HG03103 (cell line): ENCODE measurements at regions not wholly inside any gene's neighbourhood (a gene's known extent, or its start where the extent isn't known, plus 50 kb on each side); places are given as distances from the start of the nearest gene placed in this dataset.

Experiments
- ATAC-seq: cut with Tn5 transposase; IDR thresholded peaks from one replicate; pipeline ENCODE4 v1.9.1; 2021; ENCODE audit warnings: low read depth; ENCODE audit not compliant: unreplicated experiment

DNA sequence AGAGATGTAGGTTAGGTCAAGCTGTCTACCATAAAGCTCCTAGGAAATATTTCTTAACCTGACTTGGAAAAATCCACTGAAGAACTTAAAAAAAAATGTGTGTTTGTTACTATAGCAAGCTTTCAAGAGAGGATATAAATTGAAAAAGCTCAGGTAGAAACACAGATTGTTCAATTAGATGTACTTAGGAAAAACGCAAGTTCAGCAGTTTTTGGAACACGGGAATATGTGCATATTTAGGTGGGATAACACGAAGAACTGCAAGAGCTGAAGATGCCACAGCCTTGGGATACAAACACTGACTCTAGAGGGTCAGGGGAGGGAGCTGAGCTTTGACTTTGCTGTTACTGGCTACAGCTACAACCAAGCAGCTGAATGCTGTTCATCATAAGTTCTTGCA is 77.8 kb upstream of the FSHB start:
- no peak for ATAC-seq

GRCh38 chr11:30155428-30155827 is 75.4 kb upstream of the FSHB start:
- ATAC-seq, result no peak

DNA sequence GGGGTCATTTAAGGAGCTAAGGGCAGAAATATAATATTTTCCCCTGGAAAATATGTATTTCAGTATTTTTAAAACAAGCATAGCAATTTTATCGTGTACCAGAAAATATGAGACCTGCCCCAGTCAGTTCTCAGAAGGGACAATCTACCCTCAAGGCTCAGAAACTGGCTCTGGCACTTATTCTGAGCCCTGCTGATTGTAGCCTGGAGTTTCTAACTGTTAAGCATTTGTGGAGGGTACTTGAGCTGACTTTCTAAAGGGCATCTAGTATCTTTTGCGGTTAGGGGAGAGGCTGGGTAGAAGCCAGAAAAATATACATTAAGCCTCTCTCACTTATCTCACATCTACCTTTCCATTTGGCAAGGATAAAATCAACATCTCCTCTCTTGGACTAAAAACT is 71.3 kb upstream of the FSHB start:
- ATAC-seq, result no peak

- ATAC-seq, result no peak
Observed at GRCh38 chr11:30165652-30166051, 65.2 kb upstream of the FSHB start.

- no peak for ATAC-seq
Observed at GRCh38 chr11:30171661-30172060, 59.2 kb upstream of the FSHB start.

GRCh38 chr11:30172158-30172557 is 58.7 kb upstream of the FSHB start:
- no peak for ATAC-seq

- no peak for ATAC-seq
Observed at GRCh38 chr11:30172883-30173311, 57.9 kb upstream of the FSHB start.

DNA sequence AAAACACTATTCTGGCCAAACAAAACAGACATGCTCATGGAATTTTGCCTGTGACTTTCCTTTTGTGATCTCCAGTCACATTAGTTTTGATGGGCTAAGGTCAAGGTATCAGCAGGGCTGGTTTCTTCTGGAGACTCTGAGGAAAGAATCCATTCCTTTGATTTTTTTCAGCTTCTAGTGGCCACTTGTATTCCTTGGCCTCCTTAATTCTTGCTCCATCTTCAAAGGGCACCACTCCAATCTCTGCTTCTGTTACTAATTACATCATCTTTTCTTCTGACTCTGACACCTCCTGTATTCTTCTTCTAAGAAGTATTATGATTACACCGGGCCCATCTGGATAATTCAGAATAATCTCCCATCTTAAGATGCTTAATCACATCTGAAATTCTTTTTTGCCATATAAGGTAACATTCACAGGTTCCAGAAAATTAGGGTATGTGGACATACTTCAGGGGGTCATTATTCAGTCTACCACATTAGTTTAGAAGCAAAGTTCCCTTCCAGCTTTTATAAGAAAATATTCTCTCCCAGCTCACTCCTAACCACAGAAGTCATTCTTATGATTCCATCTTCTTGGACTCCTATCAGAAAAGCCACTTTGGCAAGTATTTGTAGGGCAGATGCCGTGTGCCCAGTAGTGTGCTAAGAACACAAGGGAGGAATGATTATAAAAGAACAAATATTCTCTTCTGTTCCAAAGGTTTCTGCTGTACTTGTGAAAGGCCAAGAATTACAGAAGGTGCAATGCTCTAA is 56.4 kb upstream of the FSHB start:
- ATAC-seq, result no peak
